Ishikawa (cell line): ENCODE measurements at regions not wholly inside any gene's neighbourhood (a gene's known extent, or its start where the extent isn't known, plus 50 kb on each side); places are given as distances from the start of the nearest gene placed in this dataset.

ENCODE experiments used
- CEBPB ChIP-seq: IDR thresholded peaks from 2 replicates; pipeline ENCODE4 v1.6.1; 2012
- CREB1 ChIP-seq: IDR thresholded peaks from 2 replicates; pipeline ENCODE4 v1.6.1; 2012; ENCODE audit warnings: low read depth
- EGR1 ChIP-seq: IDR thresholded peaks from 2 replicates; pipeline ENCODE4 v1.6.1; 2012
- EP300 ChIP-seq: IDR thresholded peaks from 2 replicates; pipeline ENCODE4 v1.6.1; 2012; ENCODE audit warnings: borderline replicate concordance
- FOXM1 ChIP-seq: IDR thresholded peaks from 2 replicates; pipeline ENCODE4 v1.6.1; 2012; ENCODE audit warnings: low read depth, borderline replicate concordance
- NFIC ChIP-seq: IDR thresholded peaks from 2 replicates; pipeline ENCODE4 v1.6.1; 2012
- RAD21 ChIP-seq: IDR thresholded peaks from 2 replicates; pipeline ENCODE4 v1.6.1; 2012; ENCODE audit warnings: low read depth
- TAF1 ChIP-seq: IDR thresholded peaks from 2 replicates; pipeline ENCODE4 v1.6.1; 2012; ENCODE audit warnings: low read depth, mild to moderate bottlenecking
- TCF12 ChIP-seq: IDR thresholded peaks from 2 replicates; pipeline ENCODE4 v1.6.1; 2012; ENCODE audit warnings: low read depth
- TEAD4 ChIP-seq: IDR thresholded peaks from 2 replicates; pipeline ENCODE4 v1.6.1; 2012
- YY1 ChIP-seq: IDR thresholded peaks from 2 replicates; pipeline ENCODE4 v1.6.1; 2012; ENCODE audit warnings: low read depth
- ZBTB7A ChIP-seq: IDR thresholded peaks from 2 replicates; pipeline ENCODE4 v1.6.1; 2012; ENCODE audit warnings: low read depth
- TF ChIP-seq, protein P1 (sequence below): IDR thresholded peaks from 2 replicates; pipeline ENCODE4 v1.6.1; 2012
- TF ChIP-seq, protein P2 (sequence below): IDR thresholded peaks from 2 replicates; pipeline ENCODE4 v1.6.1; 2012
- TF ChIP-seq, protein P3 (sequence below): IDR thresholded peaks from 2 replicates; pipeline ENCODE4 v1.6.1; 2012; ENCODE audit warnings: low read depth, mild to moderate bottlenecking

DNA sequence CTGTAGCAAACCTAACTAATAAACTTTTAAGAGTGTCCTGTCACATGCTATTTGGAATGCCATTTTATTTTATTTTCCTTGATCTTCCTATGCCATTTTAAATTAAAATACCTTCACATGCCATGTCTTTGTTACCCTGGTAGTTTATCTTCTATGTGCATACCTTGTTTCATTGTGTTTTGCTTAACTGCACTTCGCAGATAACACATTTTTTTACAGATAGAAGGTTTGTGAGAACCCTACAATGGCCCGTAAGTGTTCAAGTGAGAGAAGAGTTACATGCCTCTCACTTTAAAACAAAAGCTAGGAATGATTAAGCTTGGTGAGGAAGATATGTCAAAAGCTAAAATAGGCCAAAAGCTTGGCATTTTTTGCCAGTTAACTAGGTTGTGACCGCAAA lies 744.1 kb downstream of the STIM2 start:
- TF ChIP-seq TAF1 (no peak), CEBPB (no peak), EP300 (no peak), FOXM1 (no peak), ZBTB7A (no peak), RAD21 (no peak), NFIC (no peak), YY1 (no peak), TCF12 (no peak), EGR1 (no peak), TEAD4 (no peak), CREB1 (no peak)
- TF ChIP-seq, protein P1, sequence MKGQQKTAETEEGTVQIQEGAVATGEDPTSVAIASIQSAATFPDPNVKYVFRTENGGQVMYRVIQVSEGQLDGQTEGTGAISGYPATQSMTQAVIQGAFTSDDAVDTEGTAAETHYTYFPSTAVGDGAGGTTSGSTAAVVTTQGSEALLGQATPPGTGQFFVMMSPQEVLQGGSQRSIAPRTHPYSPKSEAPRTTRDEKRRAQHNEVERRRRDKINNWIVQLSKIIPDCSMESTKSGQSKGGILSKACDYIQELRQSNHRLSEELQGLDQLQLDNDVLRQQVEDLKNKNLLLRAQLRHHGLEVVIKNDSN, result no peak
- TF ChIP-seq, protein P2, sequence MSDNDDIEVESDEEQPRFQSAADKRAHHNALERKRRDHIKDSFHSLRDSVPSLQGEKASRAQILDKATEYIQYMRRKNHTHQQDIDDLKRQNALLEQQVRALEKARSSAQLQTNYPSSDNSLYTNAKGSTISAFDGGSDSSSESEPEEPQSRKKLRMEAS, result no peak
- TF ChIP-seq, protein P3, sequence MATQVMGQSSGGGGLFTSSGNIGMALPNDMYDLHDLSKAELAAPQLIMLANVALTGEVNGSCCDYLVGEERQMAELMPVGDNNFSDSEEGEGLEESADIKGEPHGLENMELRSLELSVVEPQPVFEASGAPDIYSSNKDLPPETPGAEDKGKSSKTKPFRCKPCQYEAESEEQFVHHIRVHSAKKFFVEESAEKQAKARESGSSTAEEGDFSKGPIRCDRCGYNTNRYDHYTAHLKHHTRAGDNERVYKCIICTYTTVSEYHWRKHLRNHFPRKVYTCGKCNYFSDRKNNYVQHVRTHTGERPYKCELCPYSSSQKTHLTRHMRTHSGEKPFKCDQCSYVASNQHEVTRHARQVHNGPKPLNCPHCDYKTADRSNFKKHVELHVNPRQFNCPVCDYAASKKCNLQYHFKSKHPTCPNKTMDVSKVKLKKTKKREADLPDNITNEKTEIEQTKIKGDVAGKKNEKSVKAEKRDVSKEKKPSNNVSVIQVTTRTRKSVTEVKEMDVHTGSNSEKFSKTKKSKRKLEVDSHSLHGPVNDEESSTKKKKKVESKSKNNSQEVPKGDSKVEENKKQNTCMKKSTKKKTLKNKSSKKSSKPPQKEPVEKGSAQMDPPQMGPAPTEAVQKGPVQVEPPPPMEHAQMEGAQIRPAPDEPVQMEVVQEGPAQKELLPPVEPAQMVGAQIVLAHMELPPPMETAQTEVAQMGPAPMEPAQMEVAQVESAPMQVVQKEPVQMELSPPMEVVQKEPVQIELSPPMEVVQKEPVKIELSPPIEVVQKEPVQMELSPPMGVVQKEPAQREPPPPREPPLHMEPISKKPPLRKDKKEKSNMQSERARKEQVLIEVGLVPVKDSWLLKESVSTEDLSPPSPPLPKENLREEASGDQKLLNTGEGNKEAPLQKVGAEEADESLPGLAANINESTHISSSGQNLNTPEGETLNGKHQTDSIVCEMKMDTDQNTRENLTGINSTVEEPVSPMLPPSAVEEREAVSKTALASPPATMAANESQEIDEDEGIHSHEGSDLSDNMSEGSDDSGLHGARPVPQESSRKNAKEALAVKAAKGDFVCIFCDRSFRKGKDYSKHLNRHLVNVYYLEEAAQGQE, result no peak

DNA sequence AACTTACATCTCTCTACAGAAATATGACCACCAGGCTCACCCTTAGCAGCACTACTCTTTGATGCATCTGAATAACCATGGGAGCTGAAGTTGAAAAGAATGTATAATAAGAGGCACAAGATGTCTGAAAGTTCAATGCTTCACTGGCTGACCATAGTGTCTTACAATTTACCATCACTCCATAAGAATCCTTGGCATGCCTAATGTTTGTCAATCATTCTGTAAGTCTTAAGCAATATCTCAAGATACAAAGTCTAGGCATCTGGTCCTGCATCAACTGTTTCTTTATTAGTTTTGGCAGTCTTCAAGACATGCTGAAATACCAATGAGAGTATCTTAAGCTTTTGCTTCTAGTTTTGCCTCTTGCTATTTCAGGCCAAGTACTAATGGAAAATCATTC lies 755.5 kb downstream of the STIM2 start:
- TF ChIP-seq FOXM1, result no peak
- TF ChIP-seq, protein P1, result no peak

DNA sequence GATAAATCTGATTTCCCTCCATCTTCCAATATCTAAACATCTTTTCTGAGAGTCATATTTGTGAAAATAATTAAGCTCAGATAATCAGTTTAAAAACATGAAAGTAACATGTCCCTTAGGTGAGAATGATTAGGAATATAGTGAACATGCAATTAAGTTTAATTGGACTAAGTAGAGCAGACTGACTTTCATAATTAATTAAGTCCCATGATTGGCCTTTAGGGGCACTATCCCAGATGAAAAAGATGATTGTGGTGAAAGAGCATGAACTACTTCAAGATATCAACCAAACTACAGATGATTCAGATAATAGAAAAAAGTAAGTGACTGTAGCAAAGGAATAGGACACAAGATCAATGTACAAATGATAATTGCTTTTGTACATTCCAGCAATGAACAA lies 758.8 kb downstream of the STIM2 start:
- TF ChIP-seq EP300 (no peak), TEAD4 (no peak), YY1 (no peak), FOXM1 (no peak)
- TF ChIP-seq, protein P3, result no peak
- TF ChIP-seq, protein P1, result no peak

DNA sequence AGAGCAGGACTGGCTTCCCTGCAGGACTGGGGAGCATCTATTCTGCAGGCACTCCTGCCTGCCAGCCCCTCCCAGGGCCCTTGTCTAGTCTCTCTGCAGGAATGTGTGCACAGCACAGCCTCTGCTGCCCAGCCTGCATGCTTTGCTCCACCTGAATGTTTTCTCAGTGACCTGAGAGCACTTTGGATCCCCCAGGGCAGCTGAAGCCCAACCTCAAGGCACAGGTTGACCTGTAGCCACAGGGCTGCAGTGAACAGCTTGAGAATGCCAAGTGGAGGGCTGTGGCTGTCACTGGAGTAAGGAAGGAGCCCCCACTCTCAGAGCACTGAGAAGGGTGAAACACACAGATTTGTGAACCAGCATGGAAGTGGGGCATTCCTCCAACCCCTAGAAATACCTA lies 760.2 kb downstream of the STIM2 start:
- no peak for TF ChIP-seq FOXM1
- no peak for TF ChIP-seq TCF12
- no peak for TF ChIP-seq CEBPB

DNA sequence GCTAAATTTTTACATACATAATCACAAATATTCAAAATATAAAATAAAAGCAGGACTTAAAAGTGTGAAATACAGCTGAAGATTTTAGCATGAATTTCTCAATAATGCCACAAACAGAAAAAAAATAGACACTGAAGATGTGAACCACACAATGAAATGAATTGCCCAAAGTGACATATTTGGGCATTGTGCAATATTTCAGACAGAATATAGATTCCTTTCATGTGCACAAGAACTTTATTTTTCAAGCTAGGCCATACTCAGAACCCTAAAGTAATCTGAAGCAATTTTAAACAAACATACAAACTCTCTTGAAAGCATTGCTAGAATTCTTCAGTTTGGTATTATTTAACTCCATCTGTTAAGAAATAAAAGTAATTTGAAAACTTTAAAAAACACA lies 764.1 kb downstream of the STIM2 start:
- TF ChIP-seq TAF1 (no peak), ZBTB7A (no peak)
- TF ChIP-seq, protein P1, result no peak

DNA sequence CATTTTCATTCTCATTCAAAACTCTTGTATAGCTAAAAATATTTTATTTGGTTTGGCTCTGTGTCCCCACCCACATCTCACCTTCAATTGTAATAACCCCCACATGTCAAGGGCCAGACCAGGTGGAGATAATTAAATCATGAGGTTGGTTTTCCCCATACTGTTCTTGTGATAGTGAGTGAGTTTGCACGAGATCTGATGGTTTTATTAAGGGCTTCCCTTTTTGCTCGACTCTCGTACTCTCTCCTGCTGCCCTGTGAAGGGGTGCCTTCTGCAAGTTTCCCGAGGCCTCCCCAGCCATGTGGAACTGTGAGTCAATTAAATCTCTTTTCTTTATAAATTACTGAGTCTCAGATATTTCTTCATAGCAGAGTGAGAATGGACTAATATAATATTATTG lies 768.0 kb downstream of the STIM2 start:
- TF ChIP-seq TAF1, result no peak
- no peak for TF ChIP-seq CREB1
- TF ChIP-seq, protein P3, result no peak
- TF ChIP-seq, protein P2, result no peak
- no peak for TF ChIP-seq TEAD4
